Limb (tissue), 2 donors: ENCODE measurements at regions not wholly inside any gene's neighbourhood (a gene's known extent, or its start where the extent isn't known, plus 50 kb on each side); places are given as distances from the start of the nearest gene placed in this dataset.

Experiments used
- DNase-seq, 2 donors: peaks; one replicate each; pipeline ENCODE4 v3.0.0-alpha.2; 2016; ENCODE audit errors: extremely low spot score in 2 of 2

GRCh38 chr18:55054021-55054990, 95.0 kb upstream of the CCDC68 start:
- no peak for DNase-seq

GRCh38 chr18:55048892-55049291, 89.6 kb upstream of the CCDC68 start:
- DNase-seq = no peak

GRCh38 chr18:55047546-55047945, 88.3 kb upstream of the CCDC68 start:
- no peak for DNase-seq

- DNase-seq = no peak
These were observed 82.1 kb upstream of the CCDC68 start for GRCh38 chr18:55041366-55041765.

GRCh38 chr18:55038162-55038561, 78.9 kb upstream of the CCDC68 start:
- DNase-seq = no peak

- no peak for DNase-seq
These were observed 75.5 kb upstream of the CCDC68 start for GRCh38 chr18:55034742-55035141.

GRCh38 chr18:55031979-55032378, 72.7 kb upstream of the CCDC68 start:
- DNase-seq = no peak

GRCh38 chr18:55031576-55031975, 72.3 kb upstream of the CCDC68 start:
- no peak for DNase-seq

GRCh38 chr18:55031164-55031563, 71.9 kb upstream of the CCDC68 start:
- no peak for DNase-seq

- DNase-seq = no peak
These were observed 65.3 kb upstream of the CCDC68 start for GRCh38 chr18:55024564-55024963.

GRCh38 chr18:55018602-55019001, 59.3 kb upstream of the CCDC68 start:
- no peak for DNase-seq

GRCh38 chr18:55014095-55014494, 54.8 kb upstream of the CCDC68 start:
- no peak for DNase-seq

GRCh38 chr18:55013685-55014084, 54.4 kb upstream of the CCDC68 start:
- no peak for DNase-seq

- no peak for DNase-seq
These were observed 53.8 kb upstream of the CCDC68 start for GRCh38 chr18:55013086-55013485.

- no peak for DNase-seq
These were observed 52.7 kb upstream of the CCDC68 start for GRCh38 chr18:55012008-55012407.
